Hepatocyte (in vitro differentiated cells): ENCODE measurements at regions not wholly inside any gene's neighbourhood (a gene's known extent, or its start where the extent isn't known, plus 50 kb on each side); places are given as distances from the start of the nearest gene placed in this dataset.

Source experiments
- DNase-seq: peaks from one replicate; pipeline ENCODE4 v3.0.0-alpha.2; 2016; ENCODE audit warnings: low spot score
- H2AFZ ChIP-seq: fragments of 200-600 bp; sonication (generic); 2 replicates; pipeline ENCODE4 v1.6.0; 2016; ENCODE audit warnings: antibody characterized with exemption, mild to moderate bottlenecking
- H3K27ac ChIP-seq: fragments of 200-600 bp; sonication (generic); 2 replicates; pipeline ENCODE4 v1.5.1; 2016; ENCODE audit warnings: mild to moderate bottlenecking
- H3K27me3 ChIP-seq: fragments of 200-600 bp; sonication (generic); 2 replicates; pipeline ENCODE4 v1.6.1; 2016
- H3K36me3 ChIP-seq: fragments of 200-600 bp; sonication (generic); replicated peaks from 2 replicates; pipeline ENCODE4 v1.5.1; 2016; ENCODE audit warnings: low read depth; ENCODE audit not compliant: insufficient read depth
- H3K4me1 ChIP-seq: fragments of 200-600 bp; sonication (generic); 2 replicates; pipeline ENCODE4 v1.5.1; 2016; ENCODE audit warnings: mild to moderate bottlenecking, moderate library complexity; ENCODE audit not compliant: insufficient read depth
- H3K4me2 ChIP-seq: fragments of 200-600 bp; sonication (generic); 2 replicates; pipeline ENCODE4 v1.6.0; 2016
- H3K4me3 ChIP-seq: fragments of 200-600 bp; sonication (generic); 2 replicates; pipeline ENCODE4 v1.5.1; 2016; ENCODE audit warnings: mild to moderate bottlenecking
- H3K79me2 ChIP-seq: fragments of 200-600 bp; sonication (generic); 2 replicates; pipeline ENCODE4 v1.6.0; 2017; ENCODE audit warnings: mild to moderate bottlenecking
- H3K9me2 ChIP-seq: fragments of 200-600 bp; sonication (generic); replicated peaks from 2 replicates; pipeline ENCODE4 v1.6.0; 2017; ENCODE audit warnings: mild to moderate bottlenecking; ENCODE audit not compliant: insufficient read depth
- H3K9me3 ChIP-seq: fragments of 200-600 bp; sonication (generic); 2 replicates; pipeline ENCODE4 v1.5.1; 2016; ENCODE audit warnings: low read depth, mild to moderate bottlenecking
- H4K20me1 ChIP-seq: fragments of 200-600 bp; sonication (generic); 2 replicates; pipeline ENCODE4 v1.6.0; 2016; ENCODE audit warnings: mild to moderate bottlenecking; ENCODE audit not compliant: insufficient read depth, poor library complexity, severe bottlenecking
- CTCF ChIP-seq: fragments of 200-600 bp; sonication (generic); IDR thresholded peaks from 2 replicates; pipeline ENCODE4 v1.5.1; 2016; ENCODE audit warnings: antibody characterized with exemption, mild to moderate bottlenecking; ENCODE audit not compliant: poor library complexity
- EZH2 ChIP-seq: fragments of 200-600 bp; sonication (generic); IDR thresholded peaks from 2 replicates; pipeline ENCODE4 v1.6.1; 2016; ENCODE audit warnings: antibody characterized with exemption, mild to moderate bottlenecking, borderline replicate concordance
- EZH2phosphoT487 ChIP-seq: fragments of 200-600 bp; sonication (generic); IDR thresholded peaks from one replicate; pipeline ENCODE4 v1.6.1; 2018; ENCODE audit warnings: antibody characterized with exemption, mild to moderate bottlenecking, low read depth, moderate library complexity; ENCODE audit not compliant: unreplicated experiment, severe bottlenecking
- WGBS: methylation state at CpG from one replicate; pipeline ENCODE4 v1.1.6; 2016; ENCODE audit warnings: low lambda C conversion rate; ENCODE audit errors: missing lambda C conversion rate; 5-methylcytosine and 5-hydroxymethylcytosine counted together

GRCh38 chr4:83809581-83809980 is 273.7 kb downstream of the GPAT3 start:
- no peak for TF ChIP-seq EZH2
- no peak for TF ChIP-seq CTCF
- TF ChIP-seq EZH2phosphoT487: no peak
- Histone ChIP-seq H3K36me3 (no peaks in the 10 kb centered on the region), H3K9me3 (no peaks in the 10 kb centered on the region), H3K9me2 (no peaks in the 10 kb centered on the region), H3K4me2 (no peak overlapping the region), H3K27me3 (no peaks in the 10 kb centered on the region), H3K4me1 (no peaks in the 10 kb centered on the region), H3K79me2 (no peaks in the 10 kb centered on the region), H2AFZ (no peak overlapping the region), H4K20me1 (no peaks in the 10 kb centered on the region), H3K4me3 (no peak overlapping the region), H3K27ac (no peak overlapping the region)
- WGBS: 56% methylated on average over 2 of the region's 2 CpGs
- DNase-seq: no peak

- Histone ChIP-seq H3K4me3 (no peak overlapping the region), H2AFZ (no peak overlapping the region), H3K79me2 (no peaks in the 10 kb centered on the region), H3K4me2 (no peak overlapping the region), H4K20me1 (no peaks in the 10 kb centered on the region), H3K9me2 (no peaks in the 10 kb centered on the region), H3K9me3 (no peaks in the 10 kb centered on the region), H3K36me3 (no peaks in the 10 kb centered on the region), H3K27me3 (no peaks in the 10 kb centered on the region), H3K4me1 (no peaks in the 10 kb centered on the region), H3K27ac (no peak overlapping the region)
- WGBS: 94% methylated on average over 2 of the region's 2 CpGs
- DNase-seq: no peak
- TF ChIP-seq EZH2phosphoT487 (no peak), EZH2 (no peak), CTCF (no peak)
Observed at GRCh38 chr4:83793481-83793880, 257.6 kb downstream of the GPAT3 start.

GRCh38 chr4:83785891-83786290 is 250.0 kb downstream of the GPAT3 start:
- Histone ChIP-seq H3K4me3 (no peak overlapping the region), H3K9me2 (no peaks in the 10 kb centered on the region), H3K9me3 (no peaks in the 10 kb centered on the region), H3K27me3 (no peaks in the 10 kb centered on the region), H3K4me1 (no peaks in the 10 kb centered on the region), H2AFZ (no peak overlapping the region), H3K4me2 (no peak overlapping the region), H3K27ac (no peak overlapping the region), H4K20me1 (no peaks in the 10 kb centered on the region), H3K36me3 (no peaks in the 10 kb centered on the region), H3K79me2 (no peaks in the 10 kb centered on the region)
- no peak for DNase-seq
- 93% methylated on average over 1 of the region's 1 CpG for WGBS
- TF ChIP-seq EZH2 (no peak), EZH2phosphoT487 (no peak), CTCF (no peak)

- H3K4me1 ChIP-seq: no peaks in the 10 kb centered on the region
- no peaks in the 10 kb centered on the region for H3K9me2 ChIP-seq
- DNase-seq: no peak
- H3K9me3 ChIP-seq: no peaks in the 10 kb centered on the region
- H3K27ac ChIP-seq: no peak overlapping the region
- no peaks in the 10 kb centered on the region for H3K79me2 ChIP-seq
- WGBS: 100% methylated on average over 1 of the region's 1 CpG
- no peaks in the 10 kb centered on the region for H3K27me3 ChIP-seq
- H3K4me3 ChIP-seq: no peak overlapping the region
- no peak overlapping the region for H3K4me2 ChIP-seq
- no peaks in the 10 kb centered on the region for H3K36me3 ChIP-seq
- no peak overlapping the region for H2AFZ ChIP-seq
- TF ChIP-seq EZH2phosphoT487: no peak
- no peak for TF ChIP-seq CTCF
- TF ChIP-seq EZH2: no peak
- no peaks in the 10 kb centered on the region for H4K20me1 ChIP-seq
Observed at GRCh38 chr4:83783215-83783614, 247.3 kb downstream of the GPAT3 start.
